A673 (cell line): ENCODE measurements at regions not wholly inside any gene's neighbourhood (a gene's known extent, or its start where the extent isn't known, plus 50 kb on each side); places are given as distances from the start of the nearest gene placed in this dataset.

Experiments used
- BruUV-seq: library from RNA; stranded (reverse); fragments of 400-500 nt; replicated peaks from 2 replicates; lab custom pipeline; 2021; lab: Mats Ljungman, UMichigan
- CTCF ChIA-PET: fragments of 300-600 bp; sonication (Branson Sonifier 250); formaldehyde crosslinking; loops from one replicate; lab custom pipeline; 2022; ENCODE audit warnings: antibody characterized with exemption; lab: Charles Lee
- POLR2A ChIA-PET: fragments of 300-600 bp; sonication (Branson Sonifier 250); formaldehyde crosslinking; loops from one replicate; lab custom pipeline; 2022; ENCODE audit warnings: antibody characterized with exemption; ENCODE audit not compliant: low non-redundant PET; lab: Charles Lee
- DNase-seq: peaks from one replicate; pipeline ENCODE4 v3.0.0-alpha.2; 2015; ENCODE audit warnings: low spot score
- H3K27ac ChIP-seq: fragments of 200-600 bp; sonication (generic); 2 replicates; pipeline ENCODE4 v1.5.1; 2016; ENCODE audit warnings: mixed run types, low read depth, mild to moderate bottlenecking, mixed read lengths, antibody characterized with exemption, low read length; ENCODE audit not compliant: poor library complexity, severe bottlenecking
- H3K27me3 ChIP-seq: fragments of 200-600 bp; sonication (generic); replicated peaks from 2 replicates; pipeline ENCODE4 v1.6.1; 2017; ENCODE audit warnings: mixed run types, low read depth, mild to moderate bottlenecking, mixed read lengths, antibody characterized with exemption, low read length; ENCODE audit not compliant: insufficient read depth, poor library complexity
- H3K36me3 ChIP-seq: fragments of 200-600 bp; sonication (generic); 2 replicates; pipeline ENCODE4 v1.6.1; 2016; ENCODE audit warnings: mixed run types, mild to moderate bottlenecking, mixed read lengths, antibody characterized with exemption, low read length; ENCODE audit not compliant: insufficient read depth, poor library complexity, severe bottlenecking
- H3K4me1 ChIP-seq: fragments of 200-600 bp; sonication (generic); 2 replicates; pipeline ENCODE4 v1.6.1; 2017; ENCODE audit warnings: mixed run types, mild to moderate bottlenecking, mixed read lengths, antibody characterized with exemption, low read length; ENCODE audit not compliant: insufficient read depth, poor library complexity, severe bottlenecking
- H3K4me3 ChIP-seq: fragments of 200-600 bp; sonication (generic); 2 replicates; pipeline ENCODE4 v1.5.1; 2016; ENCODE audit warnings: low read depth, mixed run types, mild to moderate bottlenecking, mixed read lengths, low read length; ENCODE audit not compliant: poor library complexity, severe bottlenecking
- H3K9me3 ChIP-seq: fragments of 200-600 bp; sonication (generic); 2 replicates; pipeline ENCODE4 v1.6.1; 2016; ENCODE audit warnings: mixed run types, low read depth, mild to moderate bottlenecking, mixed read lengths, antibody characterized with exemption, low read length; ENCODE audit not compliant: poor library complexity, severe bottlenecking
- CTCF ChIP-seq: fragments of 300-800, 200-600 bp; sonication (generic); conservative IDR thresholded peaks from 2 replicates; pipeline ENCODE4 v1.5.1; 2017; ENCODE audit warnings: low read depth, mild to moderate bottlenecking, antibody characterized with exemption, low read length, moderate library complexity, mixed read lengths
- EZH2 ChIP-seq: fragments of 200-600 bp; sonication (generic); IDR thresholded peaks from 2 replicates; pipeline ENCODE4 v1.6.1; 2017; ENCODE audit warnings: borderline replicate concordance, low read depth, mild to moderate bottlenecking, mixed read lengths, antibody characterized with exemption, low read length; ENCODE audit not compliant: poor library complexity, severe bottlenecking
- intact Hi-C: fragments of 100-400 bp; cut with micrococcal nuclease; formaldehyde crosslinking; loops from one replicate; pipeline ENCODE4 v1.10.0; 2022; ENCODE audit not compliant: unreplicated experiment

GRCh38 chr11:87616511-87616910, 558.7 kb downstream of the RAB38 start:
- H3K27me3 ChIP-seq = peaks cover 42% of the 10 kb centered on the region
- H3K9me3 ChIP-seq = no peaks in the 10 kb centered on the region
- H3K4me3 ChIP-seq = no peak overlapping the region
- no TSS peak for BruUV-seq
- no peak for TF ChIP-seq CTCF
- TF ChIP-seq EZH2 = no peak
- ChIA-PET POLR2A (interaction anchor here (0.6 kb wide), 1 partner anchor 292 kb away, joined by 3 read pairs; no protein-coding TSS in a partner anchor), CTCF (no interaction called here)
- no peak for DNase-seq
- no peaks in the 10 kb centered on the region for H3K4me1 ChIP-seq
- H3K27ac ChIP-seq = no peak overlapping the region
- intact Hi-C loops = no loop called here
- H3K36me3 ChIP-seq = no peaks in the 10 kb centered on the region

- intact Hi-C loops = no loop called here
- no peaks in the 10 kb centered on the region for H3K4me1 ChIP-seq
- TF ChIP-seq CTCF (no peak), EZH2 (no peak)
- peaks cover 5% of the 10 kb centered on the region for H3K27me3 ChIP-seq
- no peaks in the 10 kb centered on the region for H3K9me3 ChIP-seq
- no peak overlapping the region for H3K4me3 ChIP-seq
- no peak overlapping the region for H3K27ac ChIP-seq
- ChIA-PET CTCF (no interaction called here), POLR2A (no interaction called here)
- no peak for DNase-seq
- no TSS peak for BruUV-seq
- no peaks in the 10 kb centered on the region for H3K36me3 ChIP-seq
Measured at GRCh38 chr11:87604350-87604749, 566.6 kb downstream of the TMEM135 start.

- peaks cover 3% of the 10 kb centered on the region for H3K27me3 ChIP-seq
- no peak overlapping the region for H3K4me3 ChIP-seq
- H3K36me3 ChIP-seq = no peaks in the 10 kb centered on the region
- POLR2A ChIA-PET = no interaction called here
- intact Hi-C loops = no loop called here
- H3K4me1 ChIP-seq = no peaks in the 10 kb centered on the region
- TF ChIP-seq CTCF = no peak
- no peak for TF ChIP-seq EZH2
- CTCF ChIA-PET = no interaction called here
- DNase-seq = no peak
- no TSS peak for BruUV-seq
- no peaks in the 10 kb centered on the region for H3K9me3 ChIP-seq
- no peak overlapping the region for H3K27ac ChIP-seq
Measured at GRCh38 chr11:87603887-87604286, 566.2 kb downstream of the TMEM135 start.
